ENCODE measurements at regions not wholly inside any gene's neighbourhood (a gene's known extent, or its start where the extent isn't known, plus 50 kb on each side); places are given as distances from the start of the nearest gene placed in this dataset.

DNA sequence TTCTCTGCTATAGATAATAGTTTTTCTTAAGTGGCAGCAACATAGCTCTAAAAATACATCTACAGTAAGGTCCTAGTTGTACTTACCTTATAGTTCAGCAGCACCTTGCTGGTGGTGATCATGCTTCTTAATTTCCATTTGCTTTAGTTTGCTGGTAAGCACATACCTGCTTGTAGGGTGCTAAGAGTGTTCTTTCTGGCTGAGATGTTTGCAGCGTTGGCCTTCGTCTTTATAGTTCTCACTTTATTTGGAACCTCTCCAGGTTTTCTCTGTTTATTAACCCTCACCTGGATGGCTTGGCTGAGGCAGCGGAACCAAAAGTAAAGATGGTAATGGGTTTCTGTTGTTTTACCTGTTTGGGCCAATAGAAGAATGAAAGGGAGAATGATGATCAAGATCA is 123.6 kb upstream of the EFEMP1 start:
- TF ChIP-seq ZEB2 (tag by site-specific recombination; IDR thresholded peaks at IDR 0.05) (no peak), CTCF (tag by site-specific recombination; IDR thresholded peaks at IDR 0.05) (no peak), YY2 (tag by site-specific recombination; IDR thresholded peaks at IDR 0.05) (no peak), TCF7L2 (IDR thresholded peaks at IDR 0.05; ENCODE audit: borderline replicate concordance, low read depth, low read length) (no peak), BCL6B (tag by site-specific recombination; IDR thresholded peaks at IDR 0.05) (no peak), ZNF670 (tag by site-specific recombination; IDR thresholded peaks at IDR 0.05; ENCODE audit: low read depth) (no peak), ZNF133 (tag by site-specific recombination; IDR thresholded peaks at IDR 0.05) (no peak), ZNF138 (tag by site-specific recombination; IDR thresholded peaks at IDR 0.05; ENCODE audit: borderline replicate concordance) (no peak), SALL2 (tag by site-specific recombination; IDR thresholded peaks at IDR 0.05; ENCODE audit: borderline replicate concordance) (no peak), SETDB1 (IDR thresholded peaks at IDR 0.05; ENCODE audit: insufficient read length, low read length) (no peak), ZNF621 (tag by site-specific recombination; IDR thresholded peaks at IDR 0.05) (no peak), ZNF639 (tag by site-specific recombination; IDR thresholded peaks at IDR 0.05) (no peak)
- TF ChIP-seq, protein P1, sequence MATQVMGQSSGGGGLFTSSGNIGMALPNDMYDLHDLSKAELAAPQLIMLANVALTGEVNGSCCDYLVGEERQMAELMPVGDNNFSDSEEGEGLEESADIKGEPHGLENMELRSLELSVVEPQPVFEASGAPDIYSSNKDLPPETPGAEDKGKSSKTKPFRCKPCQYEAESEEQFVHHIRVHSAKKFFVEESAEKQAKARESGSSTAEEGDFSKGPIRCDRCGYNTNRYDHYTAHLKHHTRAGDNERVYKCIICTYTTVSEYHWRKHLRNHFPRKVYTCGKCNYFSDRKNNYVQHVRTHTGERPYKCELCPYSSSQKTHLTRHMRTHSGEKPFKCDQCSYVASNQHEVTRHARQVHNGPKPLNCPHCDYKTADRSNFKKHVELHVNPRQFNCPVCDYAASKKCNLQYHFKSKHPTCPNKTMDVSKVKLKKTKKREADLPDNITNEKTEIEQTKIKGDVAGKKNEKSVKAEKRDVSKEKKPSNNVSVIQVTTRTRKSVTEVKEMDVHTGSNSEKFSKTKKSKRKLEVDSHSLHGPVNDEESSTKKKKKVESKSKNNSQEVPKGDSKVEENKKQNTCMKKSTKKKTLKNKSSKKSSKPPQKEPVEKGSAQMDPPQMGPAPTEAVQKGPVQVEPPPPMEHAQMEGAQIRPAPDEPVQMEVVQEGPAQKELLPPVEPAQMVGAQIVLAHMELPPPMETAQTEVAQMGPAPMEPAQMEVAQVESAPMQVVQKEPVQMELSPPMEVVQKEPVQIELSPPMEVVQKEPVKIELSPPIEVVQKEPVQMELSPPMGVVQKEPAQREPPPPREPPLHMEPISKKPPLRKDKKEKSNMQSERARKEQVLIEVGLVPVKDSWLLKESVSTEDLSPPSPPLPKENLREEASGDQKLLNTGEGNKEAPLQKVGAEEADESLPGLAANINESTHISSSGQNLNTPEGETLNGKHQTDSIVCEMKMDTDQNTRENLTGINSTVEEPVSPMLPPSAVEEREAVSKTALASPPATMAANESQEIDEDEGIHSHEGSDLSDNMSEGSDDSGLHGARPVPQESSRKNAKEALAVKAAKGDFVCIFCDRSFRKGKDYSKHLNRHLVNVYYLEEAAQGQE (tag by site-specific recombination; IDR thresholded peaks at IDR 0.05) = no peak
